Parathyroid adenoma (tissue), 2 donors: ENCODE measurements at regions not wholly inside any gene's neighbourhood (a gene's known extent, or its start where the extent isn't known, plus 50 kb on each side); places are given as distances from the start of the nearest gene placed in this dataset.
"Not testable (repeated sequence)": the region's sequence is repeated elsewhere in the genome, so short reads cannot be mapped to it uniquely, and the experiment has no call there.

ENCODE experiments used
- H2AFZ ChIP-seq: fragments of 300-600 bp; sonication (generic); one replicate; pipeline ENCODE4 v1.7.0; 2017; ENCODE audit warnings: antibody characterized with exemption, mild to moderate bottlenecking
- H3K27ac ChIP-seq: fragments of 300-600 bp; sonication (generic); one replicate; pipeline ENCODE4 v1.7.0; 2017
- H3K27me3 ChIP-seq: fragments of 300-600 bp; sonication (generic); one replicate; pipeline ENCODE4 v1.7.0; 2017; ENCODE audit warnings: low read length; ENCODE audit not compliant: control insufficient read depth, insufficient read depth
- H3K36me3 ChIP-seq: fragments of 300-600 bp; sonication (generic); one replicate; pipeline ENCODE4 v1.7.0; 2017; ENCODE audit warnings: low read length; ENCODE audit not compliant: control insufficient read depth, insufficient read depth
- H3K4me1 ChIP-seq: fragments of 300-600 bp; sonication (generic); one replicate; pipeline ENCODE4 v1.7.0; 2017; ENCODE audit warnings: control low read depth
- H3K4me2 ChIP-seq: fragments of 300-600 bp; sonication (generic); one replicate; pipeline ENCODE4 v1.7.0; 2017; ENCODE audit warnings: low read length
- H3K4me3 ChIP-seq: fragments of 300-600 bp; sonication (generic); one replicate; pipeline ENCODE4 v1.7.0; 2017; ENCODE audit warnings: low read depth, low read length
- H3K79me2 ChIP-seq: fragments of 300-600 bp; sonication (generic); one replicate; pipeline ENCODE4 v1.7.0; 2017; ENCODE audit warnings: control low read depth
- H3K9ac ChIP-seq: fragments of 300-600 bp; sonication (generic); one replicate; pipeline ENCODE4 v1.7.0; 2017; ENCODE audit warnings: mild to moderate bottlenecking
- H3K9me3 ChIP-seq: fragments of 300-600 bp; sonication (generic); one replicate; pipeline ENCODE4 v1.7.0; 2017; ENCODE audit warnings: low read length; ENCODE audit not compliant: control insufficient read depth
- TF ChIP-seq, protein P1 (sequence below): fragments of 300-600 bp; sonication (generic); IDR thresholded peaks from one replicate; pipeline ENCODE4 v1.7.0; 2017; ENCODE audit warnings: antibody characterized with exemption, mild to moderate bottlenecking
- donor health status: primary hyperparathyroidism.

DNA sequence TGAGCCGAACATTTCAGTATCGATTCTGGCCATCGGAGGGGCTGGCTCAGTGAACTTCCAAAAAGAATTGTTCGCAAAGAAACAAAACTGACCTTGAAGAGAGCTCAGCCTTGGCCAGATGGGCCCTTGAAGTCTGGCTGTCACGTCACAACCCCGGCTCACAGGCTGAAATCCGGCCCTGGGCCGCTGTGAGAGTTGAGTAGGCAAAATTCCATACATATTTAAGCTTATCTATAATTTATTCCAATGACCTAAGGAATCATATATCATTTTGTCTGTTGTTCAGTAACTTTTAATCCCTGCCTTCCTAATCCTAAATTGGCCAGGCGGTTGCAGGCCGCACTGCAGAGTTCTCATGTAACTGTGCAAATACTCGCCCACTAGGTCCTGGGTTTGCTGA is 174.8 kb downstream of the LAT start:
- not testable (repeated sequence) for H3K36me3 ChIP-seq, H3K27ac ChIP-seq, H3K4me2 ChIP-seq, H3K4me1 ChIP-seq, H3K9me3 ChIP-seq, H2AFZ ChIP-seq, H3K9ac ChIP-seq, H3K27me3 ChIP-seq, H3K79me2 ChIP-seq, H3K4me3 ChIP-seq

DNA sequence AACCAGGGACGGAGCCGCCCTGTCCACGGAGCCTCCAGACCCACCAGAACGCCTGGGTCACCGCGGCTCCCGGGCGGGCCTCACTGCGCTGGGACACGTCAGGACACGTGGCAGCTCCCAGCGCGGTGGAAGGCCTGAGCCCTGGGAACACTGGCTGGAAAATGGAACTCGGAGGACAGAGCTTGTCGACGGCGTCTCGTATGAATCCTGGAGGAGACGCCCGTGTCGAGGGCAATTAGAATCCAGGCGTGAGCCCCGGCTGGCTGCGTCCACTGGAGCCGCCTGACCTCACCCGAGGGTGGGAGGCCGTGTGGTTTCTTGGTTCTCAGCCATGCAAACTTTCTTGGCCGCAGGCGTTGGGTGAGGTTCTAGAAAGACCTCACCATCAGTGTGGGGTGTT is 173.9 kb downstream of the LAT start:
- Histone ChIP-seq H3K9ac (no peak overlapping the region), H3K36me3 (no peaks in the 10 kb centered on the region), H3K4me1 (no peaks in the 10 kb centered on the region), H3K27me3 (no peaks in the 10 kb centered on the region), H2AFZ (no peak overlapping the region), H3K9me3 (no peaks in the 10 kb centered on the region), H3K27ac (no peak overlapping the region), H3K79me2 (no peaks in the 10 kb centered on the region), H3K4me2 (no peak overlapping the region), H3K4me3 (no peak overlapping the region)
- TF ChIP-seq, protein P1, sequence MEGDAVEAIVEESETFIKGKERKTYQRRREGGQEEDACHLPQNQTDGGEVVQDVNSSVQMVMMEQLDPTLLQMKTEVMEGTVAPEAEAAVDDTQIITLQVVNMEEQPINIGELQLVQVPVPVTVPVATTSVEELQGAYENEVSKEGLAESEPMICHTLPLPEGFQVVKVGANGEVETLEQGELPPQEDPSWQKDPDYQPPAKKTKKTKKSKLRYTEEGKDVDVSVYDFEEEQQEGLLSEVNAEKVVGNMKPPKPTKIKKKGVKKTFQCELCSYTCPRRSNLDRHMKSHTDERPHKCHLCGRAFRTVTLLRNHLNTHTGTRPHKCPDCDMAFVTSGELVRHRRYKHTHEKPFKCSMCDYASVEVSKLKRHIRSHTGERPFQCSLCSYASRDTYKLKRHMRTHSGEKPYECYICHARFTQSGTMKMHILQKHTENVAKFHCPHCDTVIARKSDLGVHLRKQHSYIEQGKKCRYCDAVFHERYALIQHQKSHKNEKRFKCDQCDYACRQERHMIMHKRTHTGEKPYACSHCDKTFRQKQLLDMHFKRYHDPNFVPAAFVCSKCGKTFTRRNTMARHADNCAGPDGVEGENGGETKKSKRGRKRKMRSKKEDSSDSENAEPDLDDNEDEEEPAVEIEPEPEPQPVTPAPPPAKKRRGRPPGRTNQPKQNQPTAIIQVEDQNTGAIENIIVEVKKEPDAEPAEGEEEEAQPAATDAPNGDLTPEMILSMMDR = no peak

DNA sequence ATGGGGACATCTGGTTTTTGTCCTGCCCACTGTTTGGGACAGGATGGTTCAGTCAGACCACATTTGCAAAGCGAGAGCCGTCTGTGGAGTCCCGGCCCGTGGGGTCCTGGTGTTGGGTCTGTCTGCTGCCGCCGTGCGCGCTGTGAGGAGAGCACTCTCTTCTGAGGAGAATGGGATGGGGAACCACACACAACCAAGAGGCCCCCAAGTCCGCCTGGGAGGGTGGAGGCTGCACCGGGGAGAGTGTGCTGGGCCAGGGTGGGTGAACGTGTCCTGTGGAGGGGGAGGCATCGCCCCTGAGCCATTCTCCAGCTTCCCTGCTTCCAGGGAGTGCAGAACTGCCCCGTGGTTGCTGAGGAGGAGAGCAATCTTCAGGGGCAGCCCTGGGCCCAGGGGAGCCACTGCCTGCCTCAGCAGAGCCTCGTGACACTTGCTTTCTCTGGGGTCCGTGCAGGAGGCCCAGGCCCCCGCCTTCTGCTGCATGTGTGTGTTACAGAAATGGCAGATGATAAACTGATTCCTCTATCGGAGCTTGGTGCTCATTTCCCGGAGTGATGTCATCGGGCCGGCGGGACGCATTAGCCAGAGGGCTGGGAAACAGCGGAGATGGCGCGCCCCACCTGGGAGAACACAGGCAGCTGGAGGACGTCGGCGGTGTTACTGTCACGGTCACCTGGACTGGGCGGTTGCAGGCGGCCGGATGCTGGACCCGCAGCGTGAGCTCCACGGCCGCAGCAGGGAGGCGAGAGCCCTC is 173.4 kb downstream of the LAT start:
- H3K4me1 ChIP-seq, H3K9me3 ChIP-seq, H3K4me2 ChIP-seq, H3K79me2 ChIP-seq, H3K9ac ChIP-seq, H3K4me3 ChIP-seq, H2AFZ ChIP-seq, H3K36me3 ChIP-seq, H3K27me3 ChIP-seq: not testable (repeated sequence)
- H3K27ac ChIP-seq = peak overlapping the region; percentile 56

DNA sequence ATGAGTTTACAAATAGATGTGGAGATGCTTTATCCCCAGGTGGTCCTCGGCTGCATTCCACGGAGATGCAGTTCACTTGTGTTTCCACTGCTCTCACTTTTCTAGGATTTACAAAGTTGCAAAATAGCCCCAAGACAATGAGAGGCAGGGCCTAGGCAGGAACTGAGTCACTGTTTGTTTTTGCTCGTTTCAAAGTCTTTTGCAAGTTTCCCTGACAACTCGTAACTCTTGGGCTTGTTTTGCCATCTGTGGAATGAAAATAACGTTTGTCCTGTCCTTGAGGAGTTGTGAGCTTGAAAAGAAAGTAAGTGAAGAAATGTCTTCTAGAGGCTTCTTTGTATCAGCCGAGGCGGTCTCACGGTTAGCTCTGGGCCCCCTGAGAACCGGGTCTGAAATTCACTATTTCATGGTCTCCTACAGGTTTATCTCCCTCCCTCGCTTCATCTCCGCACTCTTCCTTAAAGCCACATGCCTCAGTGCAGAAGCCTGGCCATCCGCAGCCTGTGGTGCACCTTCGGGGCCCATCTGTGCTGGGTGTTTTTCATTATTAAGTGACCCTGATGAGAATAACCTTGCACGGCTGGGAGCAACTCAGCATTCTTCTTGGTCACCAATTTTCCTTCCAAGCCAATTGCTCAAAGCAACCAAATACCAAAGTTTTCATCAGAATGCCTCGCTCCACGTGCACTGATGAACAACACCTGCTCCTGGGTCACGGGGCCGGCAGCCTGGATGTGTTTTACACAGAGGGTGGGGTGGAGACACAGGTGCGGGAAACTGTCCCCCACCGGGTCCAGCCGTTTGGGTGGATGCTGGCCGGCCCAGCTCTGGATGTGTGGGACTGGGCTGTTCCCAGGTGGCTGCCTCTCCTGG is 172.4 kb downstream of the LAT start:
- not testable (repeated sequence) for H3K9ac ChIP-seq, H3K4me3 ChIP-seq, H2AFZ ChIP-seq, H3K4me2 ChIP-seq, H3K4me1 ChIP-seq, H3K27me3 ChIP-seq, H3K36me3 ChIP-seq, H3K79me2 ChIP-seq, H3K9me3 ChIP-seq
- peak overlapping the region; percentile 56 for H3K27ac ChIP-seq

DNA sequence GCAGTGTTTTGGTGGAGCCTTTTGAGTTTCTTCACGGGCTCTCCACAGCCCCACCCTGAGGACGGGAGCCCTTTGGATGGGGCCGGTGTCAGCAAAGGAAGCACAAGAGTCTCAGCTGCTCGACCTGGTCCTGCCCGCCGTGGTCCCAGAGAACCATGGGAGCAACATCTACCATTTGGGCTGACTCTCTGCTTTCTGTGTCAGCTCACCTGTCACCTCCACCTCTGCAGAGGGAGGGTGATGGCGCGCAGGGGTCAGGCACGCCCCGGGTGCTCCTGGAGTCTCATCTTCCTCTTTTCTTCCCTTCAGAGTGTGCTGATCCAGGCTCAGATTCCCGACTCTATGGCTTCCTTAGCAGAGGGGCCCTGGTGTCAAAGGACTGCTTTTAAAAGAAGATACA is 171.7 kb downstream of the LAT start:
- Histone ChIP-seq H2AFZ (no peak overlapping the region), H3K27me3 (no peaks in the 10 kb centered on the region), H3K27ac (no peak overlapping the region), H3K9ac (no peak overlapping the region), H3K4me2 (no peak overlapping the region), H3K4me1 (no peaks in the 10 kb centered on the region), H3K36me3 (no peaks in the 10 kb centered on the region), H3K79me2 (no peaks in the 10 kb centered on the region), H3K4me3 (no peak overlapping the region), H3K9me3 (no peaks in the 10 kb centered on the region)
- TF ChIP-seq, protein P1 = no peak

DNA sequence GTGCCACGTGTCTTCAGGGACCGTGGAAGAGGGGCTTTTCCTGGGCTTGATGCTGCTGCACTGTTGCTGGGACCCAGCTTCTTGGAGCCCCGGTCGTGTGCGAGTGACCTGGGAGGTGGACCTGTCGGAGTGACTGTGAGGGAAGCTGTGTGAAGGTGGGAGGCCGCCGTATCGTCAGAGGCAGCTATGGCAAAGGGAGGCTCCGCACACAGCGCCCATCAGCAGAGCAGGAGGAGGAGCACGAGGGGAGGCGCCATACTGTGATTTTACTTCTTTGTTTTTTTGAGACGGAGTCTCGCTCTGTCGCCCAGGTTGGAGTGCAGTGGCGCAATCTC is 171.0 kb downstream of the LAT start:
- not testable (repeated sequence) for H3K4me3 ChIP-seq, H3K4me2 ChIP-seq, H2AFZ ChIP-seq, H3K9ac ChIP-seq, H3K4me1 ChIP-seq, H3K36me3 ChIP-seq, H3K27ac ChIP-seq, H3K79me2 ChIP-seq, H3K27me3 ChIP-seq, H3K9me3 ChIP-seq

DNA sequence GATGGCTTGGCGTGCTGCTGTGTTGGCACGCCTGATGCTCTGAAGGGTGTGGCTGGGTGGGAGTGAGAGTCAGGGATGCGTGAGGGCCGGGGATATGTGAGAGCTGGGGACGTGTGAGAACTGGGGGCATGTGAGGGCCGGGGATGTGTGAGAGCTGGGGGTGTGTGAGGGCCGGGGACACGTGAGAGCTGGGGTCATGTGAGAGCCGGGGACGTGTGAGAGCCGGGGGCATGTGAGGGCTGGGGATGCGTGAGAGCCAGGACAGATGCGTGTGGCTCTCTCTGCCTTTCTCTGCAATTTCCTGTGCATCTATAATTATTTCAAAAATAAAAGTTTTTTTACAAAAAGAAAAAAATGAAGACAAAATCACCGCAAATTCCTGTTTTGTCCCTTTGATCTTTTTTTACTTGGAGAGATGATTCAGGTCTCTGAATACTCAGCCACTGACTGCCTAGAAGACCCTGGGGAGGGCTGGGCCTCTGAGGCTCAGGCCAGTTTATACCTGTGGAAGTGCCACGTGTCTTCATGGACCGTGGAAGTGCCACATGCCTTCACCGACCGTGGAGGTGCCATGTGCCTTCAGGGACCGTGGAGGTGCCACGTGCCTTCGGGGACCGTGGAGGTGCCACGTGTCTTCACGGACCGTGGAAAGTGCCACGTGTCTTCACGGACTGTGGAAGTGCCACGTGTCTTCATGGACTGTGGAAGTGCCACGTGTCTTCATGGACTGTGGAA is 170.4 kb downstream of the LAT start:
- H3K4me3 ChIP-seq, H3K36me3 ChIP-seq, H3K27me3 ChIP-seq, H2AFZ ChIP-seq, H3K79me2 ChIP-seq, H3K4me2 ChIP-seq, H3K27ac ChIP-seq, H3K4me1 ChIP-seq, H3K9me3 ChIP-seq, H3K9ac ChIP-seq: not testable (repeated sequence)
